ENCODE measurements at regions not wholly inside any gene's neighbourhood (a gene's known extent, or its start where the extent isn't known, plus 50 kb on each side); places are given as distances from the start of the nearest gene placed in this dataset.

GRCh38 chr1:38113159-38113666 lies 66.6 kb upstream of the POU3F1 start:
- H3K36me3 ChIP-seq: no peaks in the 10 kb centered on the region
- WGBS: 93% methylated on average over 14 of the region's 14 CpGs
- H3K4me3 ChIP-seq: no peak overlapping the region
- no peaks in the 10 kb centered on the region for H3K27me3 ChIP-seq
- TF ChIP-seq POLR2A (IDR thresholded peaks at IDR 0.05; ENCODE audit: low read depth) (no peak), EP300 (IDR thresholded peaks at IDR 0.05) (no peak), POLR2AphosphoS5 (IDR thresholded peaks at IDR 0.05) (no peak), CTCF (IDR thresholded peaks at IDR 0.05) (no peak)
- DNase-seq (ENCODE audit: extremely low spot score): no peak
- intact Hi-C loops (cut with DNase I): no loop called here
- H3K4me1 ChIP-seq: peaks cover 0 to 8% (median 2%) of the 10 kb centered on the region in 4 donors
- H3K9me3 ChIP-seq: peaks cover 0 to 13% (median 2%) of the 10 kb centered on the region in 4 donors
- no peak overlapping the region for H3K27ac ChIP-seq (replicated peaks in 1 of 4)

GRCh38 chr1:38111589-38111988 lies 65.0 kb upstream of the POU3F1 start:
- no peak overlapping the region for H3K27ac ChIP-seq (replicated peaks in 1 of 4)
- peaks cover 0 to 8% (median 2%) of the 10 kb centered on the region in 4 donors for H3K4me1 ChIP-seq
- no peaks in the 10 kb centered on the region for H3K36me3 ChIP-seq
- DNase-seq (ENCODE audit: extremely low spot score): no peak
- no peaks in the 10 kb centered on the region for H3K27me3 ChIP-seq
- TF ChIP-seq EP300 (IDR thresholded peaks at IDR 0.05) (no peak), POLR2AphosphoS5 (IDR thresholded peaks at IDR 0.05) (no peak), POLR2A (IDR thresholded peaks at IDR 0.05; ENCODE audit: low read depth) (no peak), CTCF (IDR thresholded peaks at IDR 0.05) (no peak)
- no peak overlapping the region for H3K4me3 ChIP-seq
- 86% methylated on average over 8 of the region's 8 CpGs for WGBS
- peaks cover 0 to 13% (median 2%) of the 10 kb centered on the region in 4 donors for H3K9me3 ChIP-seq
- intact Hi-C loops (cut with DNase I): no loop called here

GRCh38 chr1:38105267-38105666 lies 58.7 kb upstream of the POU3F1 start:
- Histone ChIP-seq H3K27ac (replicated peaks in 1 of 4) (no peak overlapping the region), H3K9me3 (peaks cover 0 to 9% (median 1%) of the 10 kb centered on the region in 4 donors), H3K36me3 (no peaks in the 10 kb centered on the region), H3K27me3 (peaks cover 0 to 3% (median 0%) of the 10 kb centered on the region in 4 donors), H3K4me1 (no peaks in the 10 kb centered on the region), H3K4me3 (no peak overlapping the region)
- intact Hi-C loops (cut with DNase I): no loop called here
- no peak for DNase-seq (ENCODE audit: extremely low spot score)
- TF ChIP-seq POLR2A (IDR thresholded peaks at IDR 0.05; ENCODE audit: low read depth): no peak
- WGBS: 88% methylated on average over 5 of the region's 5 CpGs

GRCh38 chr1:38102636-38103035 lies 56.0 kb upstream of the POU3F1 start:
- no peaks in the 10 kb centered on the region for H3K9me3 ChIP-seq
- TF ChIP-seq CTCF (IDR thresholded peaks at IDR 0.05): no peak
- no peak for TF ChIP-seq POLR2A (IDR thresholded peaks at IDR 0.05; ENCODE audit: low read depth)
- no peak for TF ChIP-seq POLR2AphosphoS5 (IDR thresholded peaks at IDR 0.05)
- TF ChIP-seq EP300 (IDR thresholded peaks at IDR 0.05): no peak
- no peaks in the 10 kb centered on the region for H3K4me1 ChIP-seq
- H3K27ac ChIP-seq (replicated peaks in 1 of 4): no peak overlapping the region
- peaks cover 0 to 3% (median 0%) of the 10 kb centered on the region in 4 donors for H3K27me3 ChIP-seq
- H3K4me3 ChIP-seq: no peak overlapping the region
- WGBS: 67% methylated on average over 3 of the region's 3 CpGs
- DNase-seq (ENCODE audit: extremely low spot score): no peak
- no peaks in the 10 kb centered on the region for H3K36me3 ChIP-seq
- intact Hi-C loops (cut with DNase I): no loop called here

- intact Hi-C loops (cut with DNase I): no loop called here
- H3K4me3 ChIP-seq: no peak overlapping the region
- H3K9me3 ChIP-seq: no peaks in the 10 kb centered on the region
- no peaks in the 10 kb centered on the region for H3K4me1 ChIP-seq
- TF ChIP-seq POLR2AphosphoS5 (IDR thresholded peaks at IDR 0.05) (no peak), CTCF (IDR thresholded peaks at IDR 0.05) (no peak), POLR2A (IDR thresholded peaks at IDR 0.05; ENCODE audit: low read depth) (no peak), EP300 (IDR thresholded peaks at IDR 0.05) (no peak)
- H3K27ac ChIP-seq (replicated peaks in 1 of 4): no peak overlapping the region
- peaks cover 0 to 3% (median 0%) of the 10 kb centered on the region in 4 donors for H3K27me3 ChIP-seq
- DNase-seq (ENCODE audit: extremely low spot score): no peak
- no peaks in the 10 kb centered on the region for H3K36me3 ChIP-seq
- WGBS: 85% methylated on average over 8 of the region's 8 CpGs
Measured at GRCh38 chr1:38101037-38101785, 54.6 kb upstream of the POU3F1 start.
